Mammary epithelial cell (primary cell): ENCODE measurements at regions not wholly inside any gene's neighbourhood (a gene's known extent, or its start where the extent isn't known, plus 50 kb on each side); places are given as distances from the start of the nearest gene placed in this dataset.

Source experiments
- EZH2 ChIP-seq: IDR thresholded peaks from 2 replicates; pipeline ENCODE4 v1.6.1; 2012; ENCODE audit warnings: low read length, inconsistent platforms, borderline replicate concordance
- TF ChIP-seq, protein P1 (sequence below), 2 donors: IDR thresholded peaks in 1 of 2; conservative IDR thresholded peaks in 1 of 2; 2 replicates each; pipeline ENCODE4 v1.5.1; 2011 to 2012; ENCODE audit warnings: inconsistent platforms in 2 of 2, low read length in 2 of 2, mild to moderate bottlenecking in 2 of 2, control low read depth in 1 of 2, low read depth in 1 of 2; ENCODE audit not compliant: insufficient read depth in 1 of 2; ENCODE audit errors: extremely low read depth in 1 of 2

DNA sequence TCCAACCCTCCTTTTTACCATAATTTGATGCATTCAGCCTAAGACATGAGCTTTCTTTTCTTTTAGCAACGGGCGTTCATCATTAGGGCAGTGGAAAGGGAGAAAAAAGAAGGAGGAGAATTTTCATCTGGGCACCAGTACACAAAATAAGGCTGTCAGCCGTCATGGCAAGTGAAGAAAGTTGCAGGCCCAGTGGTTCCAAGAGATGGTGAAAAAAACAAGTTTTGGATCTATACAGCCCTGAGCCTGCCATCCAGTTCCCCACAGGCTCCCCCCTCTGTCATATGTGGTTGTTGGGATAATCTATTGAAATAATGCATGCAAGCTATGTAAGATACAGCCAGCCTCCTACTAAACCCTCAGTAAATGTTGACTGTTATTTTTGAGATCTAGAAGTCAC, 500.6 kb upstream of the PROK2 start:
- TF ChIP-seq EZH2: no peak
- TF ChIP-seq, protein P1, sequence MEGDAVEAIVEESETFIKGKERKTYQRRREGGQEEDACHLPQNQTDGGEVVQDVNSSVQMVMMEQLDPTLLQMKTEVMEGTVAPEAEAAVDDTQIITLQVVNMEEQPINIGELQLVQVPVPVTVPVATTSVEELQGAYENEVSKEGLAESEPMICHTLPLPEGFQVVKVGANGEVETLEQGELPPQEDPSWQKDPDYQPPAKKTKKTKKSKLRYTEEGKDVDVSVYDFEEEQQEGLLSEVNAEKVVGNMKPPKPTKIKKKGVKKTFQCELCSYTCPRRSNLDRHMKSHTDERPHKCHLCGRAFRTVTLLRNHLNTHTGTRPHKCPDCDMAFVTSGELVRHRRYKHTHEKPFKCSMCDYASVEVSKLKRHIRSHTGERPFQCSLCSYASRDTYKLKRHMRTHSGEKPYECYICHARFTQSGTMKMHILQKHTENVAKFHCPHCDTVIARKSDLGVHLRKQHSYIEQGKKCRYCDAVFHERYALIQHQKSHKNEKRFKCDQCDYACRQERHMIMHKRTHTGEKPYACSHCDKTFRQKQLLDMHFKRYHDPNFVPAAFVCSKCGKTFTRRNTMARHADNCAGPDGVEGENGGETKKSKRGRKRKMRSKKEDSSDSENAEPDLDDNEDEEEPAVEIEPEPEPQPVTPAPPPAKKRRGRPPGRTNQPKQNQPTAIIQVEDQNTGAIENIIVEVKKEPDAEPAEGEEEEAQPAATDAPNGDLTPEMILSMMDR (conservative IDR thresholded peaks at IDR 0.05 in 1 of 2, IDR thresholded peaks at IDR 0.05 in 1 of 2; ENCODE audit: extremely low read depth in 1 of 2, insufficient read depth in 1 of 2, low read depth in 1 of 2, low read length in 2 of 2): no peak
